ENCODE measurements at regions not wholly inside any gene's neighbourhood (a gene's known extent, or its start where the extent isn't known, plus 50 kb on each side); places are given as distances from the start of the nearest gene placed in this dataset.

- H3K27me3 Mint-ChIP-seq, result peaks cover 7 to 11% of the 10 kb centered on the region in 2 donors
- DNase-seq, result no peak
- no peak overlapping the region for H3K27ac Mint-ChIP-seq
- ATAC-seq (replicated peaks), result no peak
- no peaks in the 10 kb centered on the region for H3K36me3 Mint-ChIP-seq (ENCODE audit: insufficient read depth)
- H3K9me3 Mint-ChIP-seq, result no peaks in the 10 kb centered on the region
- no peaks in the 10 kb centered on the region for H3K4me1 Mint-ChIP-seq (ENCODE audit: low read depth in 2 of 2)
- H3K4me3 Mint-ChIP-seq, result no peak overlapping the region
Observed at GRCh38 chr9:120284821-120285220, 295.1 kb downstream of the CDK5RAP2 start.

GRCh38 chr9:120281665-120282064 lies 298.3 kb downstream of the CDK5RAP2 start:
- ATAC-seq (replicated peaks), result no peak
- DNase-seq, result no peak
- peaks cover 0 to 4% of the 10 kb centered on the region in 2 donors for H3K9me3 Mint-ChIP-seq

GRCh38 chr9:120267929-120268328 lies 312.0 kb downstream of the CDK5RAP2 start:
- ATAC-seq (replicated peaks) (no peak), DNase-seq (no peak)
- no peaks in the 10 kb centered on the region for H3K36me3 Mint-ChIP-seq (ENCODE audit: insufficient read depth)
- H3K27me3 Mint-ChIP-seq, result peaks cover 18 to 21% of the 10 kb centered on the region in 2 donors
- H3K4me1 Mint-ChIP-seq (ENCODE audit: low read depth in 2 of 2), result no peaks in the 10 kb centered on the region
- H3K27ac Mint-ChIP-seq, result no peak overlapping the region
- peaks cover 3 to 10% of the 10 kb centered on the region in 2 donors for H3K9me3 Mint-ChIP-seq
- no peak overlapping the region for H3K4me3 Mint-ChIP-seq

More at GRCh38 chr9:120281665-120282064, 298.3 kb downstream of the CDK5RAP2 start:
- no peak overlapping the region for H3K27ac Mint-ChIP-seq
- no peak overlapping the region for H3K4me3 Mint-ChIP-seq
- no peaks in the 10 kb centered on the region for H3K36me3 Mint-ChIP-seq (ENCODE audit: insufficient read depth)
- no peaks in the 10 kb centered on the region for H3K4me1 Mint-ChIP-seq (ENCODE audit: low read depth in 2 of 2)
- peaks cover 20 to 21% of the 10 kb centered on the region in 2 donors for H3K27me3 Mint-ChIP-seq

GRCh38 chr9:120265791-120266190 lies 314.2 kb downstream of the CDK5RAP2 start:
- Mint-ChIP-seq H3K27me3 (peaks cover 10 to 15% of the 10 kb centered on the region in 2 donors), H3K9me3 (peaks cover 0 to 2% of the 10 kb centered on the region in 2 donors), H3K36me3 (ENCODE audit: insufficient read depth) (peaks cover 4% of the 10 kb centered on the region), H3K27ac (no peak overlapping the region), H3K4me1 (ENCODE audit: low read depth in 2 of 2) (no peaks in the 10 kb centered on the region), H3K4me3 (no peak overlapping the region)
- DNase-seq (no peak), ATAC-seq (replicated peaks) (no peak)

GRCh38 chr9:120264528-120264927 lies 315.4 kb downstream of the CDK5RAP2 start:
- Mint-ChIP-seq H3K4me3 (no peak overlapping the region), H3K27me3 (peaks cover 15 to 17% of the 10 kb centered on the region in 2 donors), H3K27ac (no peak overlapping the region), H3K36me3 (ENCODE audit: insufficient read depth) (peaks cover 4% of the 10 kb centered on the region), H3K4me1 (ENCODE audit: low read depth in 2 of 2) (no peaks in the 10 kb centered on the region), H3K9me3 (peaks cover 0 to 2% of the 10 kb centered on the region in 2 donors)
- ATAC-seq (replicated peaks), result no peak
- no peak for DNase-seq

- Mint-ChIP-seq H3K4me1 (ENCODE audit: low read depth in 2 of 2) (no peaks in the 10 kb centered on the region), H3K27me3 (peaks cover 20 to 23% of the 10 kb centered on the region in 2 donors), H3K9me3 (peaks cover 0 to 2% of the 10 kb centered on the region in 2 donors), H3K36me3 (ENCODE audit: insufficient read depth) (peaks cover 4% of the 10 kb centered on the region), H3K27ac (no peak overlapping the region), H3K4me3 (no peak overlapping the region)
- DNase-seq (no peak), ATAC-seq (replicated peaks) (no peak)
Observed at GRCh38 chr9:120263836-120264235, 316.1 kb downstream of the CDK5RAP2 start.

GRCh38 chr9:120261419-120261818 lies 318.5 kb downstream of the CDK5RAP2 start:
- H3K9me3 Mint-ChIP-seq, result peaks cover 0 to 2% of the 10 kb centered on the region in 2 donors
- ATAC-seq (replicated peaks), result no peak
- DNase-seq, result no peak
- no peak overlapping the region for H3K4me3 Mint-ChIP-seq
- peaks cover 20 to 25% of the 10 kb centered on the region in 2 donors for H3K27me3 Mint-ChIP-seq
- no peak overlapping the region for H3K27ac Mint-ChIP-seq
- H3K36me3 Mint-ChIP-seq (ENCODE audit: insufficient read depth), result peaks cover 4% of the 10 kb centered on the region
- no peaks in the 10 kb centered on the region for H3K4me1 Mint-ChIP-seq (ENCODE audit: low read depth in 2 of 2)

- Mint-ChIP-seq H3K4me3 (no peak overlapping the region), H3K4me1 (ENCODE audit: low read depth in 2 of 2) (no peaks in the 10 kb centered on the region), H3K36me3 (ENCODE audit: insufficient read depth) (peaks cover 4% of the 10 kb centered on the region), H3K27me3 (peaks cover 13 to 19% of the 10 kb centered on the region in 2 donors), H3K27ac (no peak overlapping the region), H3K9me3 (peaks cover 0 to 2% of the 10 kb centered on the region in 2 donors)
- DNase-seq (no peak), ATAC-seq (replicated peaks) (no peak)
Observed at GRCh38 chr9:120259100-120259499, 320.9 kb downstream of the CDK5RAP2 start.

GRCh38 chr9:120258096-120258495 lies 321.9 kb downstream of the CDK5RAP2 start:
- ATAC-seq (replicated peaks) (no peak), DNase-seq (no peak)
- Mint-ChIP-seq H3K27me3 (peaks cover 15 to 18% of the 10 kb centered on the region in 2 donors), H3K4me1 (ENCODE audit: low read depth in 2 of 2) (no peaks in the 10 kb centered on the region), H3K9me3 (no peaks in the 10 kb centered on the region), H3K36me3 (ENCODE audit: insufficient read depth) (peaks cover 4% of the 10 kb centered on the region), H3K27ac (no peak overlapping the region), H3K4me3 (no peak overlapping the region)

- ATAC-seq (replicated peaks) (no peak), DNase-seq (no peak)
- H3K27me3 Mint-ChIP-seq, result peaks cover 18 to 21% of the 10 kb centered on the region in 2 donors
- no peak overlapping the region for H3K27ac Mint-ChIP-seq
- H3K4me3 Mint-ChIP-seq, result no peak overlapping the region
- no peaks in the 10 kb centered on the region for H3K4me1 Mint-ChIP-seq (ENCODE audit: low read depth in 2 of 2)
- no peaks in the 10 kb centered on the region for H3K9me3 Mint-ChIP-seq
- peaks cover 3% of the 10 kb centered on the region for H3K36me3 Mint-ChIP-seq (ENCODE audit: insufficient read depth)
Observed at GRCh38 chr9:120257483-120257882, 322.5 kb downstream of the CDK5RAP2 start.

- no peak overlapping the region for H3K4me3 Mint-ChIP-seq
- H3K36me3 Mint-ChIP-seq (ENCODE audit: insufficient read depth), result no peaks in the 10 kb centered on the region
- no peak overlapping the region for H3K27ac Mint-ChIP-seq
- H3K27me3 Mint-ChIP-seq, result peaks cover 25 to 28% of the 10 kb centered on the region in 2 donors
- no peaks in the 10 kb centered on the region for H3K9me3 Mint-ChIP-seq
- DNase-seq (no peak), ATAC-seq (replicated peaks) (no peak)
- no peaks in the 10 kb centered on the region for H3K4me1 Mint-ChIP-seq (ENCODE audit: low read depth in 2 of 2)
Observed at GRCh38 chr9:120256146-120256545, 323.8 kb downstream of the CDK5RAP2 start.

GRCh38 chr9:120252248-120252647 lies 327.7 kb downstream of the CDK5RAP2 start:
- H3K4me1 Mint-ChIP-seq (ENCODE audit: low read depth in 2 of 2), result no peaks in the 10 kb centered on the region
- no peak overlapping the region for H3K27ac Mint-ChIP-seq
- ATAC-seq (replicated peaks), result no peak
- H3K36me3 Mint-ChIP-seq (ENCODE audit: insufficient read depth), result no peaks in the 10 kb centered on the region
- no peak for DNase-seq
- H3K27me3 Mint-ChIP-seq, result peaks cover 12 to 20% of the 10 kb centered on the region in 2 donors
- no peak overlapping the region for H3K4me3 Mint-ChIP-seq
- H3K9me3 Mint-ChIP-seq, result no peaks in the 10 kb centered on the region

GRCh38 chr9:120242116-120242811 lies 337.7 kb downstream of the CDK5RAP2 start:
- no peaks in the 10 kb centered on the region for H3K36me3 Mint-ChIP-seq (ENCODE audit: insufficient read depth)

GRCh38 chr9:120236596-120236995 lies 343.4 kb downstream of the CDK5RAP2 start:
- Mint-ChIP-seq H3K27ac (no peak overlapping the region), H3K9me3 (no peaks in the 10 kb centered on the region), H3K27me3 (peaks cover 7% of the 10 kb centered on the region in 2 donors), H3K4me3 (no peak overlapping the region), H3K36me3 (ENCODE audit: insufficient read depth) (no peaks in the 10 kb centered on the region), H3K4me1 (ENCODE audit: low read depth in 2 of 2) (no peaks in the 10 kb centered on the region)
- ATAC-seq (replicated peaks) (no peak), DNase-seq (no peak)

More at GRCh38 chr9:120242116-120242811, 337.7 kb downstream of the CDK5RAP2 start:
- Mint-ChIP-seq H3K27me3 (peaks cover 0 to 7% of the 10 kb centered on the region in 2 donors), H3K4me1 (ENCODE audit: low read depth in 2 of 2) (no peaks in the 10 kb centered on the region), H3K9me3 (peaks cover 3 to 4% of the 10 kb centered on the region in 2 donors), H3K4me3 (no peak overlapping the region), H3K27ac (no peak overlapping the region)
- DNase-seq, result no peak
- no peak for ATAC-seq (replicated peaks)

All from effector memory CD8-positive, alpha-beta T cell (primary cell).